ENCODE measurements at regions not wholly inside any gene's neighbourhood (a gene's known extent, or its start where the extent isn't known, plus 50 kb on each side); places are given as distances from the start of the nearest gene placed in this dataset.

GRCh38 chr13:59424661-59425060 is 739.1 kb downstream of the DIAPH3 start:
- TF ChIP-seq CTCF (IDR thresholded peaks at IDR 0.05) = no peak
- no peak for TF ChIP-seq POLR2A (IDR thresholded peaks at IDR 0.05)
